ENCODE measurements at regions not wholly inside any gene's neighbourhood (a gene's known extent, or its start where the extent isn't known, plus 50 kb on each side); places are given as distances from the start of the nearest gene placed in this dataset.

- no peak for DNase-seq (ENCODE audit: low read depth)
- no peak for TF ChIP-seq CTCF (conservative IDR thresholded peaks at IDR 0.05; ENCODE audit: control insufficient read depth, insufficient read depth, low read depth, low read length)
- H3K4me3 ChIP-seq (ENCODE audit: control insufficient read depth, low read depth, low read length) = no peak overlapping the region
Observed at GRCh38 chr15:47964229-47964628, 156.6 kb upstream of the SLC24A5 start.

GRCh38 chr15:47965297-47965696 is 155.5 kb upstream of the SLC24A5 start:
- no peak for DNase-seq (ENCODE audit: low read depth)
- H3K4me3 ChIP-seq (ENCODE audit: control insufficient read depth, low read depth, low read length) = no peak overlapping the region
- no peak for TF ChIP-seq CTCF (conservative IDR thresholded peaks at IDR 0.05; ENCODE audit: control insufficient read depth, insufficient read depth, low read depth, low read length)

GRCh38 chr15:47968593-47968992 is 152.2 kb upstream of the SLC24A5 start:
- no peak for TF ChIP-seq CTCF (conservative IDR thresholded peaks at IDR 0.05; ENCODE audit: control insufficient read depth, insufficient read depth, low read depth, low read length)

DNA sequence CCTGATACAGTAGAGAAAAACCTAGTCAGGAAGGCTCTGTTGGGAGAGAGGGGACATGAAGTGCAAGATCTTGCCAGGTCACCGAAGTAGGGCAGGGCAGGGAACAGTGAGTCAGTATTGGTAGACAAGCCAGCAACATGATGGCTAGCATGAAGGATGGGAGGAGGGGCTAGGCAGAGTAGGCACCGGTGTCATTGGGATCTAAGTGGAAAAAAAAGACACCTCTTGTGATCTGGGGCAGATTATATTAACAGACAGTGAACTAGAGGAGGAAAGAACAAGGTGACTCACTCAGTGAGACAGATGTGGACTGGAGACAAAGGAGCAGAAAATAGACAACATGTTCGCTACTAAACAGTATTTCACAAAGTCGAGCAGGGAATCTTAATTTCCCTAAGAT is 149.2 kb upstream of the SLC24A5 start:
- peak; percentile 4 for DNase-seq (ENCODE audit: low read depth)
- TF ChIP-seq CTCF (conservative IDR thresholded peaks at IDR 0.05; ENCODE audit: control insufficient read depth, insufficient read depth, low read depth, low read length) = no peak

More at GRCh38 chr15:47968593-47968992, 152.2 kb upstream of the SLC24A5 start:
- DNase-seq (ENCODE audit: low read depth) = no peak
- H3K4me3 ChIP-seq (ENCODE audit: control insufficient read depth, low read depth, low read length) = no peak overlapping the region

GRCh38 chr15:47972738-47973137 is 148.1 kb upstream of the SLC24A5 start:
- no peak for TF ChIP-seq CTCF (conservative IDR thresholded peaks at IDR 0.05; ENCODE audit: control insufficient read depth, insufficient read depth, low read depth, low read length)
- no peak overlapping the region for H3K4me3 ChIP-seq (ENCODE audit: control insufficient read depth, low read depth, low read length)
- no peak for DNase-seq (ENCODE audit: low read depth)

More for the DNA sequence above, 149.2 kb upstream of the SLC24A5 start:
- no peak overlapping the region for H3K4me3 ChIP-seq (ENCODE audit: control insufficient read depth, low read depth, low read length)

- H3K4me3 ChIP-seq (ENCODE audit: control insufficient read depth, low read depth, low read length) = no peak overlapping the region
- no peak for DNase-seq (ENCODE audit: low read depth)
- TF ChIP-seq CTCF (conservative IDR thresholded peaks at IDR 0.05; ENCODE audit: control insufficient read depth, insufficient read depth, low read depth, low read length) = no peak
Observed at GRCh38 chr15:47974724-47975123, 146.1 kb upstream of the SLC24A5 start.

DNA sequence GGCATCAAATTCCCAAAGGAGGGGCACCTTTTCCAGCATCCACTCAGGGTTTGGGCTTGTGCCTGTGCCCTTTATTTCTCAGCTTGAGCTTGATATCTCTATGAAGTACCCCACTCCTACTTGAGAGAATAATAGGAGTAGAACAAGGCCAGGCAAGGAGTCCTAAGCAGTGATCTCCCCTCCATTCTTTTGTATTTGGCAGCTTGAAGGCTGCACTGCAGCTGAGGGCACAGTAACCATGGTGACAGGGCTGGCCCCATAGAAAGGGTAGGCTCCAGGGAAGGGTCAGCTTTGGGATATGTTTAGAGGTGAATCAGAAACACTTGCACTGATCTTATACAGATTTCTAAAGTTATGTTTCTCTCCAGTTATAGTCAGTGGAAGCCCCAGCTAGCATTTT is 145.4 kb upstream of the SLC24A5 start:
- no peak for DNase-seq (ENCODE audit: low read depth)
- no peak for TF ChIP-seq CTCF (conservative IDR thresholded peaks at IDR 0.05; ENCODE audit: control insufficient read depth, insufficient read depth, low read depth, low read length)
- no peak overlapping the region for H3K4me3 ChIP-seq (ENCODE audit: control insufficient read depth, low read depth, low read length)
